Naive thymus-derived CD4-positive, alpha-beta T cell (primary cell): ENCODE measurements at regions not wholly inside any gene's neighbourhood (a gene's known extent, or its start where the extent isn't known, plus 50 kb on each side); places are given as distances from the start of the nearest gene placed in this dataset.

Experiments
- ATAC-seq: fragments of 150-1000 bp; cut with Tn5 transposase; 2 replicates; pipeline ENCODE4 v1.10.0; 2021; ENCODE audit warnings: mild to moderate bottlenecking, moderate library complexity
- CTCF ChIA-PET: fragments of 350-600 bp; sonication (Branson Sonifier 250); formaldehyde crosslinking; loops from one replicate; lab custom pipeline; 2021; ENCODE audit warnings: antibody characterized with exemption; lab: Charles Lee
- POLR2A ChIA-PET: fragments of 350-600 bp; sonication (Branson Sonifier 250); formaldehyde crosslinking; loops from one replicate; lab custom pipeline; 2021; ENCODE audit warnings: antibody characterized with exemption, inconsistent platforms; lab: Charles Lee
- DNase-seq, 9 donors: peaks; one replicate each; pipeline versions ENCODE4 v3.0.0 to v3.0.0-alpha.2; 2020 to 2022; ENCODE audit warnings: mixed read lengths in 1 of 9
- H3K27ac ChIP-seq: one replicate; pipeline ENCODE4 v1.7.0; 2013; ENCODE audit warnings: mild to moderate bottlenecking, low read depth, low read length, moderate library complexity
- H3K27me3 ChIP-seq, 2 donors: one replicate each; pipeline ENCODE4 v1.7.0; 2013; ENCODE audit warnings: low read length in 2 of 2, mild to moderate bottlenecking in 2 of 2, moderate library complexity in 2 of 2; ENCODE audit not compliant: control insufficient read depth in 2 of 2, insufficient read depth in 2 of 2
- H3K36me3 ChIP-seq, 3 experiments: 1 replicate in 2 of 3; 2 replicates in 1 of 3; pipeline ENCODE4 v1.7.0; 2013; ENCODE audit warnings: low read length in 3 of 3, mild to moderate bottlenecking in 3 of 3, moderate library complexity in 1 of 3; ENCODE audit not compliant: insufficient read depth in 3 of 3, control insufficient read depth in 2 of 3
- H3K4me1 ChIP-seq, 2 donors: one replicate each; pipeline ENCODE4 v1.7.0; 2013; ENCODE audit warnings: low read length in 2 of 2, mild to moderate bottlenecking in 2 of 2, moderate library complexity in 1 of 2; ENCODE audit not compliant: control insufficient read depth in 2 of 2, insufficient read depth in 2 of 2
- H3K4me3 ChIP-seq: 2 replicates; pipeline ENCODE4 v1.7.0; 2013; ENCODE audit warnings: mild to moderate bottlenecking, low read length
- H3K9me3 ChIP-seq, 3 experiments: 1 replicate in 2 of 3; 2 replicates in 1 of 3; pipeline ENCODE4 v1.7.0; 2013; ENCODE audit warnings: low read length in 3 of 3; ENCODE audit not compliant: control insufficient read depth in 2 of 3
- H3K27ac Mint-ChIP-seq, 9 donors: one replicate each; pipeline ENCODE4 v1.8.0; 2020 to 2022; ENCODE audit warnings: mixed read lengths in 9 of 9, mild to moderate bottlenecking in 8 of 9, moderate library complexity in 5 of 9, inconsistent platforms in 2 of 9
- H3K27me3 Mint-ChIP-seq, 5 donors: one replicate each; pipeline ENCODE4 v1.8.0; 2021 to 2022; ENCODE audit warnings: mixed read lengths in 5 of 5, mild to moderate bottlenecking in 1 of 5
- H3K36me3 Mint-ChIP-seq, 5 donors: one replicate each; pipeline ENCODE4 v1.8.0; 2020 to 2022; ENCODE audit warnings: mixed read lengths in 5 of 5, mild to moderate bottlenecking in 3 of 5, inconsistent platforms in 1 of 5
- H3K4me1 Mint-ChIP-seq, 7 donors: one replicate each; pipeline ENCODE4 v1.8.0; 2020 to 2022; ENCODE audit warnings: mixed read lengths in 7 of 7, mild to moderate bottlenecking in 3 of 7, inconsistent platforms in 1 of 7
- H3K4me3 Mint-ChIP-seq, 10 donors: one replicate each; pipeline ENCODE4 v1.8.0; 2020 to 2022; ENCODE audit warnings: mild to moderate bottlenecking in 10 of 10, mixed read lengths in 10 of 10, moderate library complexity in 6 of 10, inconsistent platforms in 2 of 10
- H3K9me3 Mint-ChIP-seq, 11 donors: one replicate each; pipeline ENCODE4 v1.8.0; 2020 to 2022; ENCODE audit warnings: mixed read lengths in 11 of 11, mild to moderate bottlenecking in 4 of 11, inconsistent platforms in 1 of 11, moderate library complexity in 1 of 11
- intact Hi-C, 2 donors: fragments of 100-400 bp; cut with micrococcal nuclease; formaldehyde crosslinking; loops; one replicate each; pipeline ENCODE4 v1.15.1; 2023

- Mint-ChIP-seq H3K27ac (no peak overlapping the region), H3K27me3 (no peaks in the 10 kb centered on the region), H3K4me3 (no peak overlapping the region), H3K36me3 (no peaks in the 10 kb centered on the region), H3K4me1 (no peaks in the 10 kb centered on the region), H3K9me3 (peaks cover 0 to 17% (median 7%) of the 10 kb centered on the region in 11 donors)
- no peaks in the 10 kb centered on the region for H3K4me1 ChIP-seq
- no peak for DNase-seq
- ChIA-PET CTCF (no interaction called here), POLR2A (no interaction called here)
- no peaks in the 10 kb centered on the region for H3K9me3 ChIP-seq
- no peak overlapping the region for H3K27ac ChIP-seq
- no peak for ATAC-seq
- no peak overlapping the region for H3K4me3 ChIP-seq
- intact Hi-C loops = no loop called here
- no peaks in the 10 kb centered on the region for H3K36me3 ChIP-seq
- no peaks in the 10 kb centered on the region for H3K27me3 ChIP-seq
Measured at GRCh38 chr11:38272376-38272775, 1674.3 kb upstream of the RAG2 start.

GRCh38 chr11:38266691-38267090 is 1668.7 kb upstream of the RAG2 start:
- intact Hi-C loops = no loop called here
- ATAC-seq = no peak
- POLR2A ChIA-PET = no interaction called here

GRCh38 chr11:38256436-38256835 is 1658.4 kb upstream of the RAG2 start:
- no peaks in the 10 kb centered on the region for H3K27me3 Mint-ChIP-seq
- no peaks in the 10 kb centered on the region for H3K4me1 Mint-ChIP-seq
- H3K9me3 Mint-ChIP-seq = peaks cover under 1 to 19% (median 3%) of the 10 kb centered on the region in 11 donors
- H3K36me3 Mint-ChIP-seq = no peaks in the 10 kb centered on the region
- Histone ChIP-seq H3K9me3 (no peaks in the 10 kb centered on the region), H3K36me3 (no peaks in the 10 kb centered on the region), H3K4me1 (no peaks in the 10 kb centered on the region), H3K4me3 (no peak overlapping the region), H3K27me3 (no peaks in the 10 kb centered on the region), H3K27ac (no peak overlapping the region)
- CTCF ChIA-PET = no interaction called here
- intact Hi-C loops = no loop called here
- POLR2A ChIA-PET = no interaction called here
- ATAC-seq (no peak), DNase-seq (no peak)
- no peak overlapping the region for H3K4me3 Mint-ChIP-seq
- H3K27ac Mint-ChIP-seq = no peak overlapping the region

More at GRCh38 chr11:38266691-38267090, 1668.7 kb upstream of the RAG2 start:
- Histone ChIP-seq H3K4me3 (no peak overlapping the region), H3K36me3 (no peaks in the 10 kb centered on the region), H3K27me3 (no peaks in the 10 kb centered on the region), H3K9me3 (no peaks in the 10 kb centered on the region), H3K27ac (no peak overlapping the region), H3K4me1 (no peaks in the 10 kb centered on the region)
- Mint-ChIP-seq H3K36me3 (no peaks in the 10 kb centered on the region), H3K9me3 (peaks cover 0 to 30% (median 8%) of the 10 kb centered on the region in 11 donors), H3K4me1 (no peaks in the 10 kb centered on the region), H3K4me3 (no peak overlapping the region), H3K27ac (no peak overlapping the region), H3K27me3 (no peaks in the 10 kb centered on the region)
- DNase-seq = no peak
- CTCF ChIA-PET = no interaction called here

- Mint-ChIP-seq H3K27me3 (no peaks in the 10 kb centered on the region), H3K4me3 (no peak overlapping the region), H3K4me1 (no peaks in the 10 kb centered on the region), H3K36me3 (no peaks in the 10 kb centered on the region), H3K9me3 (peaks cover 0 to 13% (median 3%) of the 10 kb centered on the region in 11 donors), H3K27ac (no peak overlapping the region)
- Histone ChIP-seq H3K27me3 (no peaks in the 10 kb centered on the region), H3K27ac (no peak overlapping the region), H3K4me3 (no peak overlapping the region), H3K4me1 (no peaks in the 10 kb centered on the region), H3K36me3 (no peaks in the 10 kb centered on the region), H3K9me3 (no peaks in the 10 kb centered on the region)
- CTCF ChIA-PET = no interaction called here
- intact Hi-C loops = no loop called here
- no peak for DNase-seq
- POLR2A ChIA-PET = no interaction called here
- ATAC-seq = no peak
Measured at GRCh38 chr11:38254913-38255312, 1656.9 kb upstream of the RAG2 start.

- H3K27ac Mint-ChIP-seq = no peak overlapping the region
- intact Hi-C loops = no loop called here
- no peaks in the 10 kb centered on the region for H3K27me3 Mint-ChIP-seq
- H3K36me3 ChIP-seq = no peaks in the 10 kb centered on the region
- H3K27me3 ChIP-seq = no peaks in the 10 kb centered on the region
- no peak for DNase-seq
- no peaks in the 10 kb centered on the region for H3K4me1 ChIP-seq
- no peak overlapping the region for H3K27ac ChIP-seq
- no peak for ATAC-seq
- no peak overlapping the region for H3K4me3 Mint-ChIP-seq
- CTCF ChIA-PET = no interaction called here
- peaks cover 0 to 9% (median 3%) of the 10 kb centered on the region in 11 donors for H3K9me3 Mint-ChIP-seq
- H3K36me3 Mint-ChIP-seq = no peaks in the 10 kb centered on the region
- no peak overlapping the region for H3K4me3 ChIP-seq
- no peaks in the 10 kb centered on the region for H3K4me1 Mint-ChIP-seq
- no peaks in the 10 kb centered on the region for H3K9me3 ChIP-seq
- POLR2A ChIA-PET = no interaction called here
Measured at GRCh38 chr11:38252620-38253019, 1654.6 kb upstream of the RAG2 start.

GRCh38 chr11:38246451-38246850 is 1648.4 kb upstream of the RAG2 start:
- Mint-ChIP-seq H3K36me3 (no peaks in the 10 kb centered on the region), H3K27ac (no peak overlapping the region), H3K4me1 (no peaks in the 10 kb centered on the region), H3K4me3 (no peak overlapping the region), H3K9me3 (peaks cover 2 to 11% (median 3%) of the 10 kb centered on the region in 11 donors), H3K27me3 (no peaks in the 10 kb centered on the region)
- Histone ChIP-seq H3K9me3 (no peaks in the 10 kb centered on the region), H3K27me3 (no peaks in the 10 kb centered on the region), H3K4me1 (no peaks in the 10 kb centered on the region), H3K27ac (no peak overlapping the region), H3K4me3 (no peak overlapping the region), H3K36me3 (no peaks in the 10 kb centered on the region)
- CTCF ChIA-PET = no interaction called here
- intact Hi-C loops = no loop called here
- POLR2A ChIA-PET = no interaction called here
- no peak for ATAC-seq
- DNase-seq = no peak

GRCh38 chr11:38226684-38227083 is 1628.6 kb upstream of the RAG2 start:
- Histone ChIP-seq H3K36me3 (no peaks in the 10 kb centered on the region), H3K4me3 (no peak overlapping the region), H3K4me1 (no peaks in the 10 kb centered on the region), H3K27me3 (no peaks in the 10 kb centered on the region), H3K27ac (no peak overlapping the region), H3K9me3 (no peaks in the 10 kb centered on the region)
- Mint-ChIP-seq H3K27me3 (no peaks in the 10 kb centered on the region), H3K4me3 (no peak overlapping the region), H3K36me3 (peaks cover 0 to 9% (median 0%) of the 10 kb centered on the region in 5 donors), H3K4me1 (peaks cover 0 to 1% (median 0%) of the 10 kb centered on the region in 7 donors), H3K27ac (no peak overlapping the region), H3K9me3 (peaks cover 6 to 59% (median 30%) of the 10 kb centered on the region in 11 donors)
- ChIA-PET POLR2A (no interaction called here), CTCF (no interaction called here)
- intact Hi-C loops = no loop called here
- DNase-seq (no peak), ATAC-seq (no peak)
